ENCODE measurements at regions not wholly inside any gene's neighbourhood (a gene's known extent, or its start where the extent isn't known, plus 50 kb on each side); places are given as distances from the start of the nearest gene placed in this dataset.
"Not testable (repeated sequence)": the region's sequence is repeated elsewhere in the genome, so short reads cannot be mapped to it uniquely, and the experiment has no call there.

DNA sequence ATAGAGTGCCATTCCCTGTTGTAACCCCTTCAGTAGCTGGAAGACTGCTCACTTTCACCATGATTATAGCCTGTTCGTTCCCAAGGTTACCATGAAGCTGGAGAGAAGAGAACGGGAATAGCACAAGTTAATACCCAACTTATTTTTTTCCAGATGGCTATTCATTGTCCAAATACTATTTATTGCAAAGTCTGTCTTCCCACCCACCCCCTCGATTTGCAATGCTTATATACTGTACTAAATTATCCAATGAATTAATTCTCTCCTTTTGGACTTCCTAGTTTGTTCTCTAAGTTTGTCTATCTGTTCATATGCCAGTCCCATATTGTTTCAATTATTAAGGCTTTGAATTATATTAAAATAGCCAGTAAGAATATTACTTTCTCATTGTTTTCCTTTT, 231.0 kb downstream of the RAB11FIP4 start:
- no peak for DNase-seq (ENCODE audit: low spot score)

DNA sequence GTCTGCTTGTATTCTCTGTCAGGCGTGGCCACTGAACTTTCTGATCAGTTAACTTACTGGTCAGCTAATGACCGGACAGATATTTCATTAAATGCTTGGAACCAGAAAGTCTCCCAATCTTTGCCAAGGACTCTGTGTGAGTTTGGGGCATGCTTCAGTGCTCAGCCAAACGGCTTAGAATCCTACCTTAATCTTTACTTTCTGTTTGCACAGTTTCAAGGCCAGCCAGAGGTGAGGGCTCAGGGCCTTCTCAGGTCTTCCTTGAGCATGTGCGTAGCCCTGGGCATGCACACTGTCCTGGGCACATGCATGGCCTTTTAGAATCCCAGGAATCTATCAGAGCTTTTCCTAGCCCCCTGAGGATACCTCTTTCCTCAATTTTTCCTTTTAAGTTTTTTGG, 230.1 kb downstream of the RAB11FIP4 start:
- DNase-seq (ENCODE audit: low spot score): no peak

DNA sequence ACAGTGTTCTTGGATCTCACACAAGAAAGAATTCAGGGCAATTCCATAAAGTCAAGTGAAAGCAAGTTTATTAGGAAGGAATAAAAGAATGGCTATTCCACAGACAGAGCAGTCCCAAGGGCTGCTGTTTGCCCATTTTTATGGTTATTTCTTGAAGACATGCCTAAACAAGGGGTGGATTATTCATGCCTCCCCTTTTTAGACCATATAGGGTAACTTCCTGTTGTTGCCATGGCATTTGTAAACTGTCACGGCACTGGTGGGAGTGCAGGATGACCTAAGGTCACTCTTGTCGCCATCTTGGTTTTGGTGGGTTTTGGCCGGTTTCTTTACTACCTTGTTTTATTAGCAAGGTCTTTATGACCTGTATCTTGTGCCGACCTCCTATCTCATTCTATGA, 219.6 kb downstream of the RAB11FIP4 start:
- DNase-seq (ENCODE audit: low spot score): not testable (repeated sequence)

DNA sequence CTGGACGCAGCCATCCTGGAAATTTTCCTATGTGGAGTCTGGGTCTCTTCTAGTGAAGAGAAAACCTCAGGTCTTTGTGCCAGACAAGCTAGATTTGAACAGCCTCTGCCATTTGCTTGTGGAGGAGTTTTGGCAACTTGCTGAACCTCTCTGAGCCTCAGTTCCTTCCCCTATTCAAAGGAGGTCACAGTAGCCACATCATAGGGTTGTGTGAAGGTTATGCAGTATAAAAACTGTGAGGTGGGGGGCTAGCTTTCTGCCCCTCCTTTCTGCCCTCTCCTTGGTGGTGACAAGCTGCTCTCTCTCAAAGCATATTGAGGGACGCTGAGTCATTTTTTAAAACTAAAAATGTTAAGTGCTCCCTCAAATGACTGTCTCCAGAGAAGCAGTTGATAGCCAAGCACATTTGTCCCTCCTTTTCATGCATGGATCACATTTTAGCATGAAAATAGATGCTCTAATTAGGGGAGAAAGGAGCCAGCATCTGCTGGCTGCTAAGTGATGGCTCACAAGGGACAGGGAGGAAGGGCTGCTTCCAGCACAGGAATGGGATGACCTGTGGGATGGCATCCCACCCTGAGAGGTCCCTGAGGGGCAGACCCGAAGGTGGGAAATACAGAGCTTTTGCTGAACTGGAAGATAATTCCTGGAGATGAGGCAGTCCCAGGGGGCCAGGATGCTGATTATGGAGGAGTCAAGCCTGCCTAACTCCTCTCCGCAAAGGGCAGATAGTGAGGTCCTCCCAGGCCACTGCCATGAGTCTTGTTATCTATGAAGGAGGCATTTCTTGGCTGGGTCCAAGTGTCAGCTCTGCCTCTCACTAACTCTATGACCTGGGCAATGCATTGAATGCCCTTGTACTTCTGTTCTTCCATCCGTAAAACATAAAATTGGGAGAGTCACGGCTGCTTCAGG, 218.8 kb downstream of the RAB11FIP4 start:
- DNase-seq (ENCODE audit: low spot score): no peak

DNA sequence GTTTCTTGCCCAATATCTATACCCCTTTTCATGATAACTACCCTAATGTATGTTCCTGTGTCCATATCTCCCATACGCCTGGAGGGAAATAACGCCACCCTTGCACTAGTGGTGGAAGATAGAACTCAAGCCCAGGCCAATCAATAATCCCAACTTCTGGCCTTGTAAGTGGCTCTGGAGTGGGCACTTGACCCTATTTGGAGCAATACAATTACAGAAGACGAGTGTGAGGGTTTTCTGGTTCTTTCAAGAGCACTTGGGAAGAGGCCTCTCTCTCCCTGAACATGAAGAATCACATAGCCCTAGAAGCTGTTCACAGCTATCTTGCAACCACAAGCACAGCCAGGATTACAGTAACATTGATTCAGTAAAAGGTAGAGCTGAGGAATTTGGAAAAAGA, 217.9 kb downstream of the RAB11FIP4 start:
- DNase-seq (ENCODE audit: low spot score): no peak

DNA sequence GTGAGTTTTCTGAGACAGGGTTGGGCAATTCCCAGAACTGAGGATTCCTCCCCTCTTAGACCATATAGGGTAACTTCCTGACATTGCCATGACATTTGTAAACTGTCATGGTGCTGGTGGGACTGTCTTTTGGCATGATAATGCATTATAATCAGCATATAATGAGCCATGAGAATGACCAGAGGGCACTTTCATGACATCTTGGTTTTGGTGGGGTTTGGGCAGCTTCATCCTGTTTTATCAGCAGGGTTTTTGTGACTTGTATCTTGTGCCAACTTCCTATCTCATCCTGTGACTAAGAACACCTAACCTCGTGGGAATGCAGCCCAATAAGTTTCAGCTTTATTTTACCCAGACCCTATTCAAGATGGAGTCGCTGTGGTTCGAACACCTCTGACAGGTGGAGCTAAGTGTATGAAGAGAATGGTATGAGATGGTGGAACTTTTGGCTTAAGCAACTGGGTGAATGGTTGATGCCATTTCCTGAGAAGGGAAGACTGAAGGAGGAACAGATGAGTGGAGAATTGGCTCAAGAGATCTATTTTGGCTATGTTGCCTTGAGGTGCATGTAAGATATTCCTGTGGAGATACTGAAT, 217.3 kb downstream of the RAB11FIP4 start:
- no peak for DNase-seq (ENCODE audit: low spot score)

DNA sequence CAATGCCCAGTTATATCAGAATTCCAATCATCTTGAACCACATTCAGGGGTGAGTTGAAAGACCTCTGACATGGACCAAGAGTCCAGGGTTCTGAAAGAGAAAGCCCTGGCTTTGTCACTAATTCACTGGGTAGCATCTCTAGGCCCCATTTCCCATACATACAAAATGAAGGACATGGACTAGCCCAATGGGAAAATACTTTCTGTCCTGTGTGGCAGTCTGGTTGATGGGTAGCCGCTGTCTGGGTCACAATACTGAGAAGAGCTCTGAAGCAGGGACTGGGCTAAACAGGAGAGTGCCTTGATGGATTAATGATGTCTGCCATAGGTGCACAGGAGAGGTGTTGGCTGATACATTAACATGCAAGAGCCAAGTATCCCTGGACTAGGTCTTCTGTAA, 214.3 kb downstream of the RAB11FIP4 start:
- no peak for DNase-seq (ENCODE audit: low spot score)

DNA sequence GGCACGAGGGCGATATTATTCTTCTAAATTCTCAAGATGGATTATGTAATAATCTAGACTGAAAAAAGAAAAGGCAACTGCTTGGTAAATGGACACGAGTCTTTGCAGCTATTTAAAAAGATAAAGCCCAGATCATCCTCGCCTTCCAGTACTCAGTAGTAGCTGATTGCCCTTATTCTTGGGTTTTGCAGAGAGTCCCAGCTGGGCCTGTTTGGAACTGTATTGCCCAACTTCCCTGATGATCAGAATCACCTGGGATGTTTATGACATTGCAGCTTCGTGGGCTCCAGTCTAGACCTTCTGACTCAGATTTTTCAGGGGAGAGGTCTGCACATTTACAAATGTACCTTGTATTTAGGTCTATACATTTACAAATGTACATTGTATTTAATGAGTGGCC, 213.5 kb downstream of the RAB11FIP4 start:
- DNase-seq (ENCODE audit: low spot score): no peak

DNA sequence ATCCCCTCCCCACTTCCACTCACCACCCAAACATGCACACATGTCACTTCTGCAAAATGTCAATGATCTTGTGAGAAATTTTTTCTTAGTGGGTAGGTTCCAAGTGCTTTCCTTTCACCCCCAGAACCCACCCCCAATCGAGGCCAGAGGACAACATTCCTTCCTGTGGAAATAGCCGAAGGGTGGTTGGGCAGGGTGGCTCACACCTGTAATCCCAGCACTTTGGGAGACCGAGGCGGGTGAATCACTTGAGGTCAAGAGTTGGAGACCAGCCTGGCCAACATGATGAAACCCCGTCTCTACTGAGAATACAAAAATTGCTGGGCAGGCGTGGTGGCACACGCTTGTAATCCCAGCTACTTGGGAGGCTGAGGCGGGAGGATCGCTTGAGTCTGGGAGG, 208.7 kb downstream of the RAB11FIP4 start:
- DNase-seq (ENCODE audit: low spot score): not testable (repeated sequence)

DNA sequence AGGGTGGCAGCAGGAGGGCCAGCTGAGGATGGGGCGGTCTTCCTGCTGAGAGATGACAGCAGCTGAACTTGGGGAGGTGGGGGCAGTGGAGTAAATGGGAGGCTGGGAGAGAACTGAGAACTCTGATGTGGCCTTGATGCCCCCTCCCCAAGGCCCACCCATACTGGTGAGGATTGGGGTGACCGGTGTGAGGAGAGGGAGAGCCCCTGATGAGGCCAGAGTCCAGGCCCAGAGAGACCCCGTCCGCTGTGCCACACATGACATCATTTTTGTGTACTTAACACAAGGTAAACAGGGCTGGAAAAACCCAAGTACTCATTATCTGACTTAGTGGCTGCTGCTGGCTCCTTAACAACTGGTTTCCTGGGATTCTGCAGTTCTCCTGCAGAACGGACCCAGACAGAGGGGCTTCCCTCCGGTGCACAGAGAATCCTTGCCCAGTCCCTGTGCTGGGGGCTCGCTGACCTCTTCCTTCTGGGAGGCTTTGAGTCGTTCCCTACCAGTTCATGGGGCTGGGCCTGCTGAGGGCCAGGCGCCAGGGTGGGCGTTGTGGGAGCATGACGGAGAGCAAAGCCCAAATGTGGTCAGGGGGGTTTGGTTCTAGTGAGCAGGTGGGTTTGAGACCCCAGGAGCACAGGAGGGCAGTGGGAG, 207.6 kb downstream of the RAB11FIP4 start:
- DNase-seq (ENCODE audit: low spot score): peak; percentile 68

DNA sequence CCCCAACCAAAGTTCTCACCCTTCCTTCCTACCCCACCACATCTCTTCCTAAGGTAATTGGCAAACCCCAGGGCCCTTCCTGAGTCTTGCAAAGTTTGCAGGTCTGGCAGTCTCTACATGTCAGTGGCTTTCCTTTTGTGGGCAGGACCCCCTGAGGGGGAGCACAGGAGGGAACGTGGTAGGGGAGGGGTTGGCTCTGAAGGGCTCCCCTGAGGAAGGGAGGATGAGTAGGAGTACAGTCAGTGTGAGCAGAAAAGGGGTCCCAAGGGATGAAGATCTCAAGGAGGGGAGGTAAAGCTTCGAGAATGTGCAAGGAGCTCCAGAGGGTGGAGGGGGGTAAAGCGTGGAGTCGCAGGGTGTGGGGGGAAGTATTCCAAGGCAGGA, 206.9 kb downstream of the RAB11FIP4 start:
- DNase-seq (ENCODE audit: low spot score): no peak

DNA sequence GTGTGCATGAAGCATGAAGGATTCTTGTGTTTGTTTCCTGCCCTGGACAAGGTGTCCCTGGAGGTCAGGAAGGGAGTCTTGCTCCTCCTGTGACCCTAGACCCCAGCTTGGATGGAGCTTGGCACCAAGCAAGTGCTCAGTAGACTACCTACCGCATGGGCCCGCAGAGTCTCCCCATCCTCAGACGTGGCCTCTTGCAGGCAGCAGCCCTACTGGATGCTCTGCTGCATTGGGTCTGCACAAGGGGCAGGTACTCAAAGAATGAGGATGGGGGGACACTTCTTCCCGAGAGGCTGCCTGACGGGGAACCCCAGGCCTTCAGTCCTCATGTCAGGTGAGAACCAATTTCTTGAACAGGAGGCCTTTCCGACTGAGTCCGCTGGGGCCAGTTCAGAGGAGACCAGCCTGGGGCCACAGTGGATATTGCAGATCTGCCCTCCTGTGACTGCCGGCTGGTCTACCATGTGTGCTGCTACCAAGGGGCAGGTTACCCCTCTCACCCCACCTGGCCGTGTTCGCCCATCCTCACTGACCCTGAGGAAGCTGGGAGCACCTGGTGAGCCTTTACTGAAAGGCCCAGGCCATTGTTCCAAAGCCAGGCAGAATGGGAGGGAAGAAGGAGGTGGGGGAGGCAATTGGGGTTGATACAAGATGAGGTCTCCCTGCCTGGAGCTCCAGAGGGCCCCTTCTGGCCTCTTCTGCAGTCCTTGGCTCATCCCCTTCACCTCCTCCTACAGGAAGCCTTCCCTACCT, 206.3 kb downstream of the RAB11FIP4 start:
- DNase-seq (ENCODE audit: low spot score): no peak

DNA sequence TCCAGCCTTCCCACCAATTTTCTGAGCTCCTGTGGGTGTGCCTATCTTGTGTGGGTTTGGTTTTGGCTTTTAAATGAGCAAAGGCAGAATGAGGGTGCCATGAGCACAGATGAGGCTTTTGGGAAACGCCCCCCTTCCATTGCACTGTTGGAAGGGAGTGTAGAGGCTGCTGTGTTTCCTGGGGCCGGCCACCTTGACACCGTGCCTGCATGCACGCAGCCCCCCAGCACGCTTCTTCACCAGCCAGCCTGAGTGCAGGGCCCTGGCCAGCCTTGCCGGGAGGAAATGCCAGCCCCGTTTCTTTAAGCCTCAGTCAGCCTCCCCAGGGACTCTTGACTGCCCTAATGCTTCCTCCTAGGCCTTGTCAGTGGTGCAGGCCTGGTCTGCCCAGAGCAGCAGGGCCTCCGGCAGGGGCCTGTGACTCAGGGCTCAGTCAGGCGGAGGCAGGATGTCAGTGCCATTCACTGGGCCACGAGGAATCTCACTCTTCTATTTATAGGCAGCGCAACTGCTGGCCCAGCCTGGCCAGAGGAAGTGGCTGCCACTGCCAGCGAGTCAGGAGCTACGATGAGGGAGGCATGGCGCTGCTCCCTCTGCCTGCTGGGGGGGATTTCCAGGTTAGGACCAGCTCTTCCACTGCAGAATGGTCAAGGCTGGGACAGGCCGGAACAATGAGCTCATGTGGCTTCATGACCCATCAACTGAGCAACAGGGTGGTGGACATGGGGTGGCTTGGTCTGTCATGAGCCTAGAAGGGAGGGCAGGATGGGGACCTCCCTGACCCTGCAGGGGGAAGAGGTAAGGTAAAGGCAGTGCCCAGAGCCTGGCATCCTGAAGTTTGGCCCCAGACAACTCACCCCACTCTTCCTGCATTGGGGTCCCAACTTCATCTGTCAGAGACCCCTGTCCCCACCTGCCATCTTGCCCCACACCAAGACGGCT, 205.2 kb downstream of the RAB11FIP4 start:
- no peak for DNase-seq (ENCODE audit: low spot score)

DNA sequence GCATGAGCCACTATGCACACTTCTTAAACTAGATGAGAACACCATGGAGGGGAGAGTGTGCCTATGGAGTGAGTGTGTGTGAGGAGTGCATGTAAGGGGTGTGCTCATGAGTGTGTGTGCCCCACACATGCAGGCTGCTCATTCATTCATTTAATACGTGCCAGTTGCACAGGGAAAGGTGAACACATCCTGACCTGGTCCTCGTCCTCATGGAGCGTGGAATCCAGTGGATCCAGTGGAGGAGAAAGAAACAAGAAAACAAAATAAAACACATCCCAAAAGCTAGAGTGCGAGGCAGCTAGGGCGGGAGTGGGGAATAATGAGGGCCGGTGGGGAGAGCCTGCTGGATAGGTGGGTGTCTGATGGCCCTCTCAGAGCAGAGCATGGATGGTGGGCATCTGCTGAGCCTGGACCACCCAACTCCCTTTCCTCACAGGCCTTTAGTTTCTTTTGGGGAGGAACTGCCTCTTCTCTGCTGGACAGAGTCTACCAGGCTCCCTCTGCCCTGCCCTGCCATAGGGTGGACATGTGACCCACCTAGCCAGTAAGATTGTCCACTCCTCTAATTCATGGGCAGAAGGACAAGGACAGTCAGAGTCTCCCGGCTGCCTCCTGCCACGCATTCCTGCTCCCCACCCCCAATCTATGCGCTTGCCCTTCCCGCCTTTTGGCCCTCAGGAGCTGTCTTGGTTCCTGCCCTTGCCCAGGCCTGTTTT, 204.3 kb downstream of the RAB11FIP4 start:
- no peak for DNase-seq (ENCODE audit: low spot score)

DNA sequence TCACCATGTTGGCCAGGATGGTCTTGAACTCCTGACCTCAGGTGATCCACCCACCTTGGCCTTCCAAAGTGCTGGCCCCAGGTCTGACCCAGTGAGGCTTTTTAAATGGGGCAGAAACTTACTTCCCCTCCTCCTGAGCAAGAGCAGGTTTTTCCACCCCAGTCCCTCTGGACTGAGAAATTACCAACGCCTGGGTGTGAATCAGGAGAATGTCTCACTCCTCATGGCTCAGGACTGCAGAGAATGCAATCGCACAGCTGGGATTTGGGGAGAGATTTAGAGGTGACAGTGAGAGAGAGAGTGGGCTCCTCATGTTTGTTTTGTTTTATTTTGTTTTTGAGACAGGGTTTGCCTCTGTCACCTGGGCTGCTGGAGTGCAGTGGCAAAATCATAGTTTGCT, 203.6 kb downstream of the RAB11FIP4 start:
- DNase-seq (ENCODE audit: low spot score): no peak

DNA sequence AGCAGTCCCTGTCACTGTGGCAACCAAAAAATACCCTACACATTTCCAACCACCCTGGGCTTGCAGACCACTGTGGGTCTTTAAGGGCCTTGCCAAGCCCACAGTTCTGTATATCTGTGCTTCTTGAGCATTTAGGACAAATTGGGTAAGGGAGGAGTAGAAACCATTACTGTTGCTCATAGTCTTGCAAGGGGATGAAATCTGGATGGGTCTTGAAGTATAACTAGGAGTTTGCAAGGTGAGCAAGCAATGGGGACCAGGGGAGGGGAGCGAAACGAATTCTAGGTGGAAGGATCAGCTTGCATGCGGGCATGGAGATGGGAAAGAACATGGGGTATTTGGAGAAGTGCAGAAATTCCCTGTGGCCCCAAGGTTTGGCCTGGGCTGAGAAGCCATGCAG, 202.9 kb downstream of the RAB11FIP4 start:
- no peak for DNase-seq (ENCODE audit: low spot score)

DNA sequence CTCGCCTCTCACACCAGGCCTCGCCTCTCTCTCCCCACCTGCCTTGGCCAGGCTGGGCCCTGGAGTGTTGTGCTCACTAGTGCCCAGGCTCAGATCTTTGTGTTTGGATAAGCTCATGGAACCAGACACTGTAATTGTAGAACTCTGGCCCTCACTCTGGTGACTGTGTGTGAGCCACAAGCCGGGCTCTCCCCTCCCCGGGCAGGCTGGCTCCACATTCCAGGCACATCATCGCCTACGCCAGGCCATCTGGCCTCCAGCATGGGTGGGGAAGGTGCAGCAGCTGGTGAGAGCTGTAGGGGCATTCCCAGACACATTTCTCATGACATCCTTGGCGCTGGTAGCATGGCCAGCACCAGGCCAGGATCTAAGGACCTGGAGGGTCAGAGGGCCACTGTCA, 202.3 kb downstream of the RAB11FIP4 start:
- DNase-seq (ENCODE audit: low spot score): no peak

DNA sequence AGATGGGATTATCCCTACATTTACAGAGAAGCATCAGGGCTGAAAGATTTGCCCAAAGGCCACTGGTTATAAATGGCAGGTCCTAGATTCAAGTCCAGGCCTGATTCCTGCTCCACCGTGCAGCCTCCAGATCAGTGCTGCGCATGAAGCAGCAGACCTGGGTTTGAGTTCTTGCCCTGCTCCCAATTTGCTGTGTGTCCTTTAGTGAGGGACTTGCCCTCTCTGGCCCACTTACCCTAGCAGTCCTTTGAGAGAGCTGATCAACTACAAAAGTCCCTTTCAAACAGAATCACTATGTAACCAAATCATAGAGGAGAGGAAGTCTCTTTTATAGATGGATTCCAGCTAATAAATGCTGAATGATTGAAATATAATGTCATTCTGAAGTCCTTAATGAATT, 200.4 kb downstream of the RAB11FIP4 start:
- no peak for DNase-seq (ENCODE audit: low spot score)

DNA sequence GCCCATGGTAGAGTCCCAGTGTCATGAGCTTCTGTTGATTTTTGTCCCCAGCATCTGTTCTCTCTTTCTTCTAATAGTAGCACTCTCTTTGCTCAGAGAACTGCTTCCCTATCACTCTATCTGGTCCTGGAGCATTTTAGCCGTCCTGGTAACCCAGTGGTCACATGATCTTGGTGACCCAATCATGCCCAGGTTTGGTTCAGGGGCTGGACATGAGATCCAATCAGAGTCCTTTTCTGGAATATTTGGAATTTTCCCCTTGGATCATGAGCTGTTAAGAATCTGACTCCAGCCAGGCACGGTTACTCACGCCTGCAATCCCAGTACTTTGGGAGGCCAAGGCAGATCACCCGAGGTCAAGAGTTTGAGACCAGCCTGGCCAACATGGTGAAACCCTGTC, 197.0 kb downstream of the RAB11FIP4 start:
- DNase-seq (ENCODE audit: low spot score): no peak

DNA sequence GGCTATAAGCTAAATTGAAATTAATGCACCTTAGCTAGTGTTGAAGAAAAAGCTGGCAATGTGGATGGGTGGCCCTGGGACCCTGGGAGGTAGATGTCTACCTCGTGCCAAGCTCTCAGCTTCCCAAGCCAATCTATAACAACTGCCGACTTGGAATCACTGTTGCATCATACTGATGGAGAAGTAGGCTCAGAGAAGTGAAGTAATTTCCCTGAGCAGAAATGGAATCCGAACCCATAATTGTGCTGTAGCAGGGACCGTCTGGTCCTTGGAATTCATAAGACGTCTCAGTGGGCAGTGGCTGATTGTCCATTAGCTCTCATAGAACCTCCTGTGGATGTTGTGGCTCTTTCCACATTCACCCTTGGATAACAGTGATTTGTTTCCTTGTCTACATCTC, 196.6 kb downstream of the RAB11FIP4 start:
- no peak for DNase-seq (ENCODE audit: low spot score)

All from HuH-7.5 (cell line).